Cardiac fibroblast (primary cell): ENCODE measurements at regions not wholly inside any gene's neighbourhood (a gene's known extent, or its start where the extent isn't known, plus 50 kb on each side); places are given as distances from the start of the nearest gene placed in this dataset.

Source experiments
- DNase-seq, 2 donors: peaks; one replicate each; pipeline versions ENCODE4 v3.0.0 to v3.0.0-alpha.2; 2010; ENCODE audit warnings: low read depth in 2 of 2
- H3K4me3 ChIP-seq, 2 donors: replicated peaks in 1 of 2; 1 replicate in 1 of 2; 2 replicates in 1 of 2; pipeline ENCODE4 v1.5.1; 2011; ENCODE audit warnings: low read depth in 2 of 2, low read length in 2 of 2, mild to moderate bottlenecking in 2 of 2, moderate library complexity in 1 of 2
- TF ChIP-seq, protein P1 (sequence below): IDR thresholded peaks from one replicate; pipeline ENCODE4 v1.5.1; 2011; ENCODE audit warnings: low read depth, mild to moderate bottlenecking, low read length, inconsistent platforms

DNA sequence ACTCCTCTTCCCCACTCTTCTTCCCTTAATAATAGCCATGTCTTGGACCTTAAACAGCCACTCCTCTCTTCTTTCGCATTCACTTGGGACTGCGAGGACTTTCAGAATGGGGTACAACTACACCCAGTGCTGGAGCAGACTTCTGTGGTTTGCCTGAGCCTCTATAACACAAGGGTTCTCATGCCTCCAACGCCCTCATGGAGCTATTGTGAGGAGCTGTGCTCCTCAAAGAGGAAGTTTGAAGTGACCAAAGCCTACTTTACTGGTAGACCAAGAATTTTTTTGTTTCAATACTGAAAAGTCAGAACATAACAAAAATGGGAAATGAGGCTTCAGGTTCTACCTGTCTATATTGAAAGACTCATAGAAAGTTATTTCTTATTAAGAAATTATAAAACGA lies 316.4 kb downstream of the PIK3R1 start:
- TF ChIP-seq, protein P1, sequence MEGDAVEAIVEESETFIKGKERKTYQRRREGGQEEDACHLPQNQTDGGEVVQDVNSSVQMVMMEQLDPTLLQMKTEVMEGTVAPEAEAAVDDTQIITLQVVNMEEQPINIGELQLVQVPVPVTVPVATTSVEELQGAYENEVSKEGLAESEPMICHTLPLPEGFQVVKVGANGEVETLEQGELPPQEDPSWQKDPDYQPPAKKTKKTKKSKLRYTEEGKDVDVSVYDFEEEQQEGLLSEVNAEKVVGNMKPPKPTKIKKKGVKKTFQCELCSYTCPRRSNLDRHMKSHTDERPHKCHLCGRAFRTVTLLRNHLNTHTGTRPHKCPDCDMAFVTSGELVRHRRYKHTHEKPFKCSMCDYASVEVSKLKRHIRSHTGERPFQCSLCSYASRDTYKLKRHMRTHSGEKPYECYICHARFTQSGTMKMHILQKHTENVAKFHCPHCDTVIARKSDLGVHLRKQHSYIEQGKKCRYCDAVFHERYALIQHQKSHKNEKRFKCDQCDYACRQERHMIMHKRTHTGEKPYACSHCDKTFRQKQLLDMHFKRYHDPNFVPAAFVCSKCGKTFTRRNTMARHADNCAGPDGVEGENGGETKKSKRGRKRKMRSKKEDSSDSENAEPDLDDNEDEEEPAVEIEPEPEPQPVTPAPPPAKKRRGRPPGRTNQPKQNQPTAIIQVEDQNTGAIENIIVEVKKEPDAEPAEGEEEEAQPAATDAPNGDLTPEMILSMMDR = no peak
- no peak for DNase-seq

DNA sequence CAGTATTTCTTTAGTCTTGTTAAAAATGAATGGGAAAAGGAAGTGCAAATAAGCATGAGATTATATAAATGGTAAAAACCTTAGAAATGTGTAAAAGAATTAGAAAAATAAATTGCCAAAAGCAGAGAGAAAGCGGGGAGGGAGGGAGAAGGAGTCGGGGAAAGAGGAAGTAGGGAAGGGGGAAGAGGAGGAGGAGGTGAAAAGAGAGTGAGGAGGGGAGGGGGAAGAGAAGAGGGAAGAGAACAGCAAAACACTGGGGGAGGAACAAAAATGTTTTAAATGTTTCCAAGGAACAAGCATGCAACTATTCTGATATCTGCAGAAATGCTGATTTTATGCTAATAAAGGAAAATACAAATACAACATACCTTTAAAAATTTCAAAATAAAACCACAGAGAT lies 317.5 kb downstream of the PIK3R1 start:
- H3K4me3 ChIP-seq = no peak overlapping the region
- DNase-seq = no peak
- TF ChIP-seq, protein P1 = no peak

More for the DNA sequence above, 316.4 kb downstream of the PIK3R1 start:
- no peak overlapping the region for H3K4me3 ChIP-seq

DNA sequence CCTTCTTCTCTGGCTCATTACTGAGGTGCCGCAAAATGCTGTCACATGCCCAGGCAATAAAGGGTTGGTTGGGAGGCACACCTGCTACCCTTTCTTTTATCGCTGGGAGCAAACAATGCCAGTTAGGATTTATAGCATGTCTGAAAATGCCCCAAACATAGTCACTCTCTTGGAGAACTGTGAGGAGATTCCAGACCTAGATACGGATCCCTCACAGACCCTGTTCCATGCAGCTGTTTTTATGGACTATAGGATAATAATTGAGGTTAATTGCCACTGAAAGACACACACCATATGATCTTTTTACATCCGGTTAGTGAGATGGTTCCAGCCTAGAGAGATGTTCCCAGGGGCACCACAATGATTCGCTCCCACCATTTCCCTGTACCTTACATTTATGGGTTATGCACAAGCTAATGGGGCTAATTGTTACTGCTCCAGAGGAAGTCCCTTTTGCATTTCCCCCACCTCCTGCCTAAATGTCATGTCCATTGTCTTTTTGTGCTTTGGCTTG lies 318.1 kb downstream of the PIK3R1 start:
- no peak for DNase-seq
- TF ChIP-seq, protein P1 = no peak
- H3K4me3 ChIP-seq = no peak overlapping the region

DNA sequence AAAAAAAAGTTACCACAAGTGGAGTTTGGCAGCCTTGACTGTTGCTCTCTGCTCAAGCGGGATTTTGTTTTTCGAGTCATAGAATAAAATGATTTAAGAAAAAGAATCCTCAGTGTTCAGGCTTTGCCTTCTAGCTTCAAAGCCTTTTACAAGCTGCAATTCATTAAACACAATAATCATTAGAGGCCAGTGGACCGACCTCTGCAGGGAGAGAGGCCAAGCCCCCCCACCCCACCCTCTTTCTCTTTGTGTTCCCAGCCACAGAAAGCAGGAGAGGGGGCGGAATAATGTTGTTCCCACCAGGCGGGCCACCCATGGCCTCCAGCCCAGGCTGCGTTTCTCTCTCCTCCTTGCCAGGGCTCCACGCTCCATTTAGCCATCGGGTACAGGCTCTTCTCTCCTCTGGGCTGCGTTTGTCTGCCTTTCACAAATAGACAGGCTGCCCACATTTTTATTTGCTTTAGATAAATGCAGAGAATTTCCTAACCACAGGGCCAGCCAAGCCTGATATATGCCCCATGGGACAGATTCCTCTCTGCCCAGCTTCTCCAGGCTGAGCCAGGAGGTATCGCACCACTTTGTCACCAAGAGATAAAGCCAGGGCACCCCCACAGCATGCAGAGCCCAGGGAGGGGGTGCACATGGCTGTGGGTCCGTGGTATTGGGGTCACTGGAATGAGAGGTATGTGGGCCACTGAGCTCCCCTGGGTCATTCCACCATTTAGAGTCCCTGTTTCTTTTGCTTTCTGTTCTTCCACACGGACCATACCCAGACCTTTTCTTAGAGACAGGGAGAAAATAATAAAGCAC lies 318.8 kb downstream of the PIK3R1 start:
- DNase-seq = peak; percentile 37 to 78
- TF ChIP-seq, protein P1 = no peak
- no peak overlapping the region for H3K4me3 ChIP-seq

DNA sequence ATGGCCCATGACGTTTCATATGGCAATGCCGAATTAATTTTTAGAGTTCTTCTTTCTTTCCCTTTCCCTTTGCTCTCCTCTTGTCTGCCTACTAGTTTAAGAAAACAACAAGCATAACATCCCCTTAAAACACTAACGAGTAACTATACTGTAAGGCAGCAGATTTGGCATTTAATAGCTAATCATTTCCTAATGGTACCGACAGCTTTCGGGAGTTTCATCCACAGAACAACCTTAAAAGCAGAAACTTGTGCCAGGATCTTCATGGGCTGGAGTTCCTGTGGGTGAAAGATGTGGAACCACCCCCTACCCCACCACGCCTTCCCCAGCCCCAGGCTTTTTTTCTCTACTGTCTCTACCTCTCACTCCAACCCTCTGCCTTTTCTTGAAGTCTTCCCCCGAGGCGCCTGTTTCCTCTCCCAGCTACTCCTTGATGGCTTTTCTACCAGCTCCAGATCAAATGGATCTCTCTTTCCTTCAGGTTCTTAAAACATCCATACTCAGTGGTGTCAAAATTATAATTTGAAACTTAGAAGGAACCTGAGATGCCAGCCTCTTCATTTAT lies 319.5 kb downstream of the PIK3R1 start:
- TF ChIP-seq, protein P1 = no peak
- no peak overlapping the region for H3K4me3 ChIP-seq
- no peak for DNase-seq

DNA sequence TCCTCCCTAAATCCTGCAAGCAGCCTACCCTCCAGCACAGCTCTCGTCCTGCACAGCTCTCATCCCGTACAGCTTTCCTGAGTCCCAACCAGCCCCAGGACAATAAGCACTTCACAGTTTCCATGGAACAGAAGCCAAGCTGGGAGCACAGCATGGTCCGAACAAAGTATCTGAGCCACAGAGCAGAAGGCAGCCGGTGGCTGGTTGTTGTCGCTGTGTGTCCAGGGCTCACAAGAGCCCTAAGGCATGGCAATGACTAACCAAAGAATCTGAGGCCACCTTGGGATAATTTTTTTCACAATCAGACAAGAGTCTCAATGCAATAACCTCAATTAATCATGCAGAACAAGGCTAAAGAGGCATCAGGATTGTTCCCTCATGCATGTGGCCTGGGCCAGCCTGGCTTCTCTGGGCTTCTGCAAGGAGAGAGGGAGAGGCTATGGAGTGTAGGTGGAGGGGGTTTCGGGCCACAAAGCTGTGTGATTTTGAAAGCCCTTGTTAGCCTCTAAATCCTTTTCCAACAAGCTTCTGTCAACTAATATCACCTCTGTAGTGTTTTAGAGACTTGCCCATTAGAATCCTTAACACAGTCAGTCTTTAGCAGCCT lies 323.4 kb downstream of the PIK3R1 start:
- DNase-seq = no peak
- TF ChIP-seq, protein P1 = no peak
- H3K4me3 ChIP-seq = no peak overlapping the region
